ENCODE measurements at regions not wholly inside any gene's neighbourhood (a gene's known extent, or its start where the extent isn't known, plus 50 kb on each side); places are given as distances from the start of the nearest gene placed in this dataset.
"Not testable (repeated sequence)": the region's sequence is repeated elsewhere in the genome, so short reads cannot be mapped to it uniquely, and the experiment has no call there.

DNA sequence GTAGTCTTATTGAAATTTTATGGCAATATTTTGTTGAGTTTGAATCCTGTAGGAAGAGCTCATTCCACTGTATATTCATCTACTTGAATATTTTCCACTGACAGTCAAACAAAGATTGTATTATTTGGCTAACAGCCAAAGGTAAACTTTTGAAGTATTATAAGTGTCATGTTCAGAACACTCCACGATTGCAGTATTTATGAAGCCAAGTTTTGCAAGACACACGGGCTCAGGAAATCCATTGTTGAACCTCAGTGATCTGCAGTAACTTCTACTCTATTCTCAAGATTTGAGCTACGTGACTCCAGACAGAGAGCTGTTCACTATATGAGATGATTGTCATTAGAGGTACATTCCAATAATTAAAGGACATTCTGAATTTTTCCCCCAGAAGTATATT, 302.7 kb upstream of the ADGRL3 start:
- intact Hi-C loops (cut with DNase I) = no loop called here
- no peak for ATAC-seq
- DNase-seq (ENCODE audit: missing footprints) = no peak

GRCh38 chr4:60905162-60905561, 295.0 kb upstream of the ADGRL3 start:
- DNase-seq (ENCODE audit: missing footprints) = no peak
- no peak for ATAC-seq
- intact Hi-C loops (cut with DNase I) = no loop called here

GRCh38 chr4:60911127-60911526, 289.0 kb upstream of the ADGRL3 start:
- intact Hi-C loops (cut with DNase I) = no loop called here
- ATAC-seq (no peak), DNase-seq (ENCODE audit: missing footprints) (no peak)

GRCh38 chr4:60913002-60913401, 287.1 kb upstream of the ADGRL3 start:
- DNase-seq (ENCODE audit: missing footprints) (no peak), ATAC-seq (no peak)
- intact Hi-C loops (cut with DNase I) = no loop called here

- intact Hi-C loops (cut with DNase I) = no loop called here
- DNase-seq (ENCODE audit: missing footprints) = no peak
- no peak for ATAC-seq
Observed at GRCh38 chr4:60913671-60914070, 286.5 kb upstream of the ADGRL3 start.

DNA sequence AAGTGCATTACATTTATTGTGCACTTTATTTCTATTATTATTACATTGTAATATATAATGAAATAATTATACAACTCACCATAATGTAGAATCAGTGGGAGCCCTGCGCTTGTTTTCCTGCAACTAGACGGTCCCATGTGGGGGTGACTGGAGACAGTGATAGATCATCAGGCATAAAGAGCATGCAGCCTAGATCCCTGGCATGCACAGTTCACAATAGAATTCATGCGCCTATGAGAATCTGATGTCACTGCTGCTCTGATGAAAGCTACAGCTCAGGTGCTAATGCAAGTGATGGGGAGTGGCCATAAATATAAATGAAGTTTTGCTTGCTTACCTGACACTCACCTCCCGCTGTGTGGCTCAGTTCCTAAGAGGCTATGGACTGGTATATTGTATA, 278.4 kb upstream of the ADGRL3 start:
- ATAC-seq; DNase-seq (ENCODE audit: missing footprints); intact Hi-C loops (cut with DNase I): not testable (repeated sequence)

GRCh38 chr4:60923075-60923474, 277.1 kb upstream of the ADGRL3 start:
- DNase-seq (ENCODE audit: missing footprints) = no peak
- intact Hi-C loops (cut with DNase I) = no loop called here
- no peak for ATAC-seq

- DNase-seq (ENCODE audit: missing footprints) (no peak), ATAC-seq (no peak)
- intact Hi-C loops (cut with DNase I) = no loop called here
Observed at GRCh38 chr4:60926624-60927023, 273.5 kb upstream of the ADGRL3 start.

GRCh38 chr4:60930866-60931265, 269.3 kb upstream of the ADGRL3 start:
- no peak for DNase-seq (ENCODE audit: missing footprints)
- no peak for ATAC-seq
- intact Hi-C loops (cut with DNase I) = no loop called here

DNA sequence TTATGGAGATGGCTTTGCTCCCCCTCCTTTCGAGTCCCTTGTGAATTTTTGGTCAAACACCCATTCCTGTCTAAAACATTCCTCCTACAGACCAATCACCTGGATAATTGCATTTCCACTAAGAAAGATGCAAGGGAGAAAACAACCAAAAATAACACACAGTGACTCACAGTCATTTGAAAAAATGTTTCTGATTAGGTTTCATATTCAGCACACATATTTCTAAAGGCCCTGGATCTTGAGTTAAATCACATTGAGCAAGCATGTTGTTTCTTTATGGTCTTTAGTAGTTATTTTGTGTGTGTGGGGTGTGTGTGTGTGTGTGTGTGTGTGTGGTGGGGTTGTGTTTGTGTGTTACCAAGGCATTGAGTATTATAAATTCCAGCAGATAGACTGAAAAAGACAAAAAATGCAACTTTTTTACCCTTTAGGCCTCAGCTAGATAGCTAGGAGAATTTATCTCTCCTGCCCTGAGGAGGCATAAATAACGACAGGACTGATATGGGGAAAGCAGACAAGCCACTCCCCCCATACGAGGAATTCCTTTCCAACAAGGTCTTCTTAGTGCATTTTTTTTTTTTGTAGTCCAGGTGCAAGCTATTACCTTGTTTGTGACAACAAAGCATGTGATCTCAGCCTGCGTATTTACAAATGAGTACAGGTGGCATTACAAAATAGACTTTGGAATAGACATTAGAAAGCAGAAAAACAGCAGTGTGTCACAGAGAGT, 265.4 kb upstream of the ADGRL3 start:
- ATAC-seq (no peak), DNase-seq (ENCODE audit: missing footprints) (no peak)
- intact Hi-C loops (cut with DNase I) = no loop called here

- ATAC-seq = no peak
- DNase-seq (ENCODE audit: missing footprints) = no peak
- intact Hi-C loops (cut with DNase I) = no loop called here
Observed at GRCh38 chr4:60938181-60938580, 261.9 kb upstream of the ADGRL3 start.

- intact Hi-C loops (cut with DNase I) = no loop called here
- DNase-seq (ENCODE audit: missing footprints) = no peak
- no peak for ATAC-seq
Observed at GRCh38 chr4:60938621-60939020, 261.5 kb upstream of the ADGRL3 start.

- DNase-seq (ENCODE audit: missing footprints) = no peak
- intact Hi-C loops (cut with DNase I) = no loop called here
- ATAC-seq = no peak
Observed at GRCh38 chr4:60944060-60944459, 256.1 kb upstream of the ADGRL3 start.

- no peak for DNase-seq (ENCODE audit: missing footprints)
- intact Hi-C loops (cut with DNase I) = no loop called here
- ATAC-seq = no peak
Observed at GRCh38 chr4:60945641-60946040, 254.5 kb upstream of the ADGRL3 start.

DNA sequence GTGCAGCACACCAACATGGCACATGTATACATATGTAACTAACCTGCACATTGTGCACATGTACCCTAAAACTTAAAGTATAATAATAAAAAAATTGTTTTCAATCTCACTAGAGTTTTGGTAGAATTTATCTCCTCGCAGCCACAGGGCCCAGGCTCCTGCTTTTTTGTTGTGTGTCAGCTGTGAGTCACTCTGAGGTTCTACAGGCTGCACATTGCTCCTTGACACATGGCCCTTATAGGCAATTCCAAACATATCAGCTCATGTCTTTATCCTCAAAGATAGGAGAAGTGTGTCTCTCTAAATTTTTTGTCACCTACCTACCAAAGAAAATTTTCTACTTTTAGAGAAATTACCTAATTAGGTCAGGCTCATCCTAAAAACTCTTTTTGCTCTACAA, 252.1 kb upstream of the ADGRL3 start:
- intact Hi-C loops (cut with DNase I) = no loop called here
- ATAC-seq = no peak
- no peak for DNase-seq (ENCODE audit: missing footprints)

DNA sequence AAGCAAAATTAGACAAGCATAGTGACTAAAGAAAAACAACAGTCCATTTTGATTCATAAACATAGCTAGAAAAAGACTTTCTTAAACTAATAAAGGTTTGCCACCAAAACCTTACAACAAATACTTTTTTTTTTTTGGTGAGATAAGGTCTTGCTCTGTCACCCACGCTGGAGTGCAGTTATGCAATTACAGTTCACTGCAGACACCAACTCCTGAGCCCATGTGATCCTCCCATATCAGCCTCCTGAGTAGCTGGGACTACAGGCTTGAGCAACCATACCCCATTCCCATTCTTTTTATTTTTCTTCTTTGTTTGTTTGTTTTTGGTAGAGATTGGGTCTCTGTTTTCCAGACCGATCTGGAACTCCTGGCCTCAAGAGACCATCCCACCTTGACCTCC, 247.2 kb upstream of the ADGRL3 start:
- no peak for ATAC-seq
- intact Hi-C loops (cut with DNase I) = no loop called here
- DNase-seq (ENCODE audit: missing footprints) = no peak

DNA sequence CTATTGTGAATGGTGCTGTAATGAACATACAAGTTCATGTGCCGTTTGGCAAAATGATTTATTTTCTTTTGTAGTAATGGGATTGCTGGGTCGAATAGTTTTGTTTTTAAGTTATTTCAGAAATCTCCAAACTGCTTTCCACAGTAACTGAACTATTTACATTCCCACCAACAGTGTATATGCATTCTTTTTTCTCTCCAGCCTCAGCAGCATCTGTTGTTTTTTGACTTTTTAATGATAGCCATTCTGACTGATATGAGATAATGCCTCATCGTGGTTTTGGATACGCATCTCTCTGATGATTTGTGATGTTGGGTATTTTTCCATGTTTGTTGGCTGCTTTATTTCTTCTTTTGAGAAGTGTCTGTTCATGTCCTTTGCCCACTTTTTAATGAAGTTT, 246.3 kb upstream of the ADGRL3 start:
- intact Hi-C loops (cut with DNase I) = no loop called here
- ATAC-seq (no peak), DNase-seq (ENCODE audit: missing footprints) (no peak)

GRCh38 chr4:60962286-60962685, 237.8 kb upstream of the ADGRL3 start:
- ATAC-seq (no peak), DNase-seq (ENCODE audit: missing footprints) (no peak)
- intact Hi-C loops (cut with DNase I) = no loop called here

- no peak for ATAC-seq
- intact Hi-C loops (cut with DNase I) = no loop called here
- no peak for DNase-seq (ENCODE audit: missing footprints)
Observed at GRCh38 chr4:60981534-60981933, 218.6 kb upstream of the ADGRL3 start.

DNA sequence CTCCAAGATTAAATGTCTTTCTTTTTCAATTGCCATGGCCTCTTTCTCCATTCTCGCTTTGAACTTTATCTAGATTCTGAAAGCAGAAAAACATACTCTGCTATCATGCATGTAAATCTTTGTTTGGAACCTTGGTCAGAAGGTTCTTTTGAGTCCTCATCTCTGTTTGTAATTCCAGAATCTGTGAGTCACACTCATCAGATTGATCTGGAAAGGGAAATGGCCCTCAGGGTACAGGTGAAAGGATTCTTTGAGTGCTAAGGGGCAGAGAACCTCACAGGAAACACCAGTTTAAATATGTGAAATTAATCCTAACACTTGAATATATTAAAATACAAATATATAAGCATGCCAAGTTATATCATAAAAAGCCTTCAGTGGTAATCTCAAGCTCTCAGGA, 211.0 kb upstream of the ADGRL3 start:
- no peak for ATAC-seq
- DNase-seq (ENCODE audit: missing footprints) = no peak
- intact Hi-C loops (cut with DNase I) = no loop called here

- intact Hi-C loops (cut with DNase I) = no loop called here
- ATAC-seq = no peak
- no peak for DNase-seq (ENCODE audit: missing footprints)
Observed at GRCh38 chr4:60992037-60992436, 208.1 kb upstream of the ADGRL3 start.

Measured in Right ventricle myocardium inferior (tissue), 1 donor.